Erythroblast (primary cell): ENCODE measurements at regions not wholly inside any gene's neighbourhood (a gene's known extent, or its start where the extent isn't known, plus 50 kb on each side); places are given as distances from the start of the nearest gene placed in this dataset.
A peak's percentile ranks its signal among the peaks of the same experiment; 100 is the strongest.

Experiments
- DNase-seq, 2 experiments: peaks; one replicate each; lab custom pipeline; 2025; lab: John Stamatoyannopoulos, UW
- GATA1 ChIP-seq: IDR thresholded peaks from 2 replicates; pipeline ENCODE4 v1.6.1; 2011; ENCODE audit warnings: low read depth, mild to moderate bottlenecking, control low read depth, low read length, moderate library complexity
- POLR2A ChIP-seq: IDR thresholded peaks from 2 replicates; pipeline ENCODE4 v1.6.1; 2011; ENCODE audit warnings: mild to moderate bottlenecking, low read length

DNA sequence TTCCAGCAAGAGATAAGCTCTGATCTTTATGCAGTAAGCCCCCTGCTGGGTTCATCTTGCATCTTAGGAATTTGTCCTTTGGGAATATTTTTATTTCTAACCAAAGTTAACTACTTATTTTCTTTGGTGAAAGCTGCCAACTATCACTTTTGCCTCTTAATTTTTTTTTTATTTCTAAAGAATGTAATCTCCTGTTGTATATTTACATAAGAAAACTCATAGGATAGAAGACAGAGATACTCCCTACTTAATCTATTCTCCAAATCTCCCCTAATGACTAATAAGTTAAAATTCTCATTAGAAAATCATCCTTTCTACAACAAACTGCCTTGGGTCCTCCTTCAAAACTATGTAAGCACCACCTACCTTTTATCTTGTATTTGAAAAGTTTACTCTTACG lies 612.2 kb upstream of the SLC39A10 start:
- TF ChIP-seq POLR2A (no peak), GATA1 (no peak)

DNA sequence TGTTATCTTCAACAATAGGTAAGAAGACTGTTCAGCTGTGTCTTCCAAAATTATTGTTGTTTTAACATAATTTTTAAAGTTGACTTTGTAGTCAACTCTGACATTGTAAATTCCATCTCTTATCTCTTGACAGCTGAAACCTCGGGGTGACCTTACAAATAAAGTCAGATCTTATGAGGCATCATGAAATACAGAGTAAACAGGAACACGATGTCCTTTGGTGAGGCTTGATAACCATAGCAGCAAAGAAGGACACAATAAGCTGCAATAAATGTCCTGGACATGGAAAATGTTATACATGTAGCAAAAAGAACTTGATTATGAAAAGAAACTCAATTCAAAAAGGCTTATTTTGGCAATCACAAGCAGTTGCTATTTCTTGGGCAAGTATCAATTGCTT lies 618.9 kb upstream of the SLC39A10 start:
- DNase-seq, result no peak
- TF ChIP-seq POLR2A (no peak), GATA1 (no peak)

More for the DNA sequence above, 612.2 kb upstream of the SLC39A10 start:
- DNase-seq, result no peak

DNA sequence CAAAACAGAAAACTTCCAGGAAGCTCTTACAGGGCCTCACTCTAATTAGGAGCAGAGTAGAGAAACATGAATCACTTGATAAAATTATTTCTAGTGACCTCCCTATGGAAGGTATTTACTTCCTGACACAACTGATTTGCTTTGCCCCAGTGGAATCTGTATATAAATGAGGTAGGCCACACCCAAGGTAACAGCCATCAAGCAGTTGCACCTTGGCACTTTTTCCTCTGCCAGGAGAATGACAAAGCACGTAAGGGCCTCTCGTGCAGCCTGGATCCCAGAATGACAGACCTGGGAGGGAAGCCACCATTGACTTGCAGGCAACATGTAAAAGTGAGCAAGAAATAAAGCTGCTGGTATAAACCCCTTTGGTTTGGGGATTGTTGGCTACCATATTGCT lies 620.0 kb upstream of the SLC39A10 start:
- no peak for DNase-seq
- TF ChIP-seq GATA1 (no peak), POLR2A (no peak)

DNA sequence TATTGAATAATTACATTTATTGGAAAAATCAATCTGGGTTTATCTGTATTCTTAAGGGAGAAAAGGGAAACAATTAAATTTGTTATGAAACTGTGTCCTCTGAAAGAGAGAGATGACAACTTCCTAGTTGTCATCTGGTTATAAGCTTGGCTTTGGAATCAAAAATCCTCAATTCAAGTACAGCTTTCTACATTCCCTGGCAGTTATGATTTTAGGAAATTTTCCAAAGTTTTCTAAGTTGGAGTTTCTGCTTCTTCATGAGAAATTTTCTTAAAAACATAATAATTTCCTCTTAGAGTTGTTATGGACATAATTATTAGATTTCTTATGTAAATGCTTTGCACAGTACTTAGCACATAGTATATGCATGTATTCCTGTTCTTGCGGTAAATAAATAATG lies 625.6 kb upstream of the SLC39A10 start:
- DNase-seq, result no peak
- TF ChIP-seq GATA1 (no peak), POLR2A (no peak)

DNA sequence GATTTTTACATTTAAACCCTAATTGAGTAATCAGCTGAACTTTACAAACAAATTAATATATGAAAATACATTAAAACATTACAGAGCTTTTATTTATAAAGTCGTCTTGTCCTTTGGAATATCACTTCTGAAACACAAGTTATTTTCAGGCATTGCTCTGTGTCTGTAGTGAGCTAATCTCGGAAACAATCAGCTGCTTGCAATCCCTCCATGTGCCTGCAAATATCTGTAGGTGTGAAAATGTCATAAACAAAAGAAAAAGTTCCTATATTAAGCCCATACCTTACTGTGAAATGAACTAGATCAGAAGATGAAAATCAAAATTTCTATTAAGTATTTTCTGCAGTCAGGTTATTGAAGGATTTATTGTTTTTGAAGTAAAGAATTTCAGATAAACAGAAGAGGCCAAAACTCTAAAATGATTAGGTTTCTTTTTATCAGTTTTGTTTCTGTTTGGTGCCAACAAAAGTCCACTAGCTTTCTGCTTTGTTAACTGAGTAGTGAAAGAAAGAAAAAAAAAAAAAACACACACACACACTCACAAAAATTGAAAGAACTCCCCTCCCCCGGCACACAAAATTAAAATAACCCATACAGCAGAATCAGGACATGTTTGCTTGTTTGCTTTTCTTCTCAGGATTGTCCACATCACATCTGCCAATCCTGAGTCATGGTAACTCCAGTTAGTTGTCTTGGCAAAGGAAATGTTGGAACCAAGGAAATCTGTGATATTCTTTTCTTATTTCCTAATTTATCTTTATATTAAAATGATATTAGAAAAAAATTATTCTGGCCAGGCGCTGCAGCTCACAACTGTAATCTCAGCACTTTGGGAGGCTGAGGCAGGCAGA lies 627.0 kb upstream of the SLC39A10 start:
- TF ChIP-seq POLR2A (no peak), GATA1 (no peak)
- no peak for DNase-seq

DNA sequence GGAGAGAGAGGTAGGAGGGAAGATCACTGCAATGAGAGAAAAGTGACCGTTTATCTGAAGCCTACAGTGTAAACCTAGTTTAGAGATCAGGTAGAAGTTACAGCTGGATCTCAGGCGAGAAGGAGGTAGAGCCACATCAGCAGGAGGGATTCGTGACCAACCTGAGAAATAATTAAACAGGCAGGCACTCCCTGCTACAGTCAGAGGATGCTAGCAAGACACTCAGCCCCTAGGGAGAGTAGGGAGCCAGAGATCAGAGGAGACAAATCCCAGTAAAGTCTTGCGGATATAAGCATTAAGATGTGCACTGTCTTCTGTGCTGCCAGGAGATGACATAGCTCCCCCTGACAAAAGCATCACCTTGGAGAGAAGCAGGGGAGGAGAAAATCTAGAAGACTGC lies 629.1 kb upstream of the SLC39A10 start:
- TF ChIP-seq GATA1, result no peak
- no peak for TF ChIP-seq POLR2A
- DNase-seq, result no peak

DNA sequence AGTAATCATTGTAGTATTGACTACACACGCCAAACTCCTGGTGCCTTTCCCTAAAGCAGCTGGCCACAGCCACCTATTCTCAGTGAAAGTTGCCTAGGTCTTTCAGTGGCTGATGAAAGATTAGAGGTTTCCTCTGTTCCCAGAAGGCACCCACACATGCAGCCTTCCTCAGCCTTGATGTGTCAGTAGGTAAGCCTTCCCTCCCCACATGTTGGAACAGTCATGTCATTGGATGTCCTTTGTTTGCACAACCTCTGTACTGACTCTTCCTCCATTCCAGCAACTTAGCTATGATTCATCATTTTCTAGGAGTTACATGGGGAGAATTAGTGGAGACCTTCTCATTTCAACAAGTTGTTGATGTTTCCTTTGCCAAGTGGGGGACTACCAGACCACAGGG lies 630.8 kb upstream of the SLC39A10 start:
- TF ChIP-seq GATA1, result no peak
- TF ChIP-seq POLR2A, result no peak
- no peak for DNase-seq

DNA sequence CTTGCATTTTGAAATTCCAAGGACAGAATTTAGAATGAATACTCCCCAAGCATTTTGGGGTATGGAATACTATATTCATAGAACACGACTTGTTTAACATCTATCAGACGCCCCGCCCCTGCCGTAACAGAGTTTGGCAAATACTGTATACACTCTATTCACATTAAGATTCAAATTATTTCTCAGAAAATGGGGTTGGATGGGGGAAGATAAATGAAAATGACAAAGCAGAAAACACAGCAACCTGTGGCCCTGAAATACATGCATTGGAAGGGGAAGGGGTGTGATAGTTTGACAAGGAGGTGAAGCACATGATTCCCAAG lies 634.6 kb upstream of the SLC39A10 start:
- no peak for TF ChIP-seq POLR2A
- TF ChIP-seq GATA1, result no peak
- DNase-seq, result no peak

DNA sequence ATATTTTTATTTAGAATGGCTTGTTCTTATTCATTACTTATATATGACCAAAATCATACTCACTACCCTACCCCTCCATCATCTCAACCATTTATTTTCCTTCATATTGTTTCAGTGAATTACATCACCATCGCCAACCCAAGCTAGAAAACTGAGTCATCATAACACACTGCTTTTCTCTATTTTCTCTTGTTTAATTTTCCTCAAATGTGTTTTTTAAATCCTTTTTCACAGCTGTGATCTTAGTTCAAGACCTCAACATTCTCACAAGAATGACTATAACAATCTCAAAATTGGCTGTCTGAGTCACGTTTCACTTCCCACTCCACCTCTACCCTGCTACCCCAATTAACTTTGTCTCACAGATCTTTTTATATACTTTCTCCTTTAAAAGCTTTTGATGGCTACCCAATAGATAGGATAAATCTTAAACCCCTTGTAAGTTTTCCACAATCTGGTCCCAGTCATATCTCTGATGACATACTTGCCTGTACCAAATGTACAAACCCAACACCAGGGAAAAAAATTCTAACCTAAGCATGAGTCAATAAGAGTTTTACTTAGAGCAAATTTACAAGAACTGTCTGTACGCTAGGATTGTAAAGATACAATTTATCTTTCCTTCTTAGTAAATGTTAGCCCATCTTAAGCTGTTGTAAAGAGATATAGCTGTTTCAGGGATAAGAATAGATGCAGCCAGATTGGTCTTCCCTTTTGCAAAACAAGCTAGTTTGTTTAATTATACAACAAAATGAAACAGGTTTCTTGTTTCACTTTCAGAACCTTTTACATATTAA lies 635.1 kb upstream of the SLC39A10 start:
- peak in 1 of 2 experiments; percentile 9 for DNase-seq
- TF ChIP-seq GATA1, result no peak
- TF ChIP-seq POLR2A, result no peak

DNA sequence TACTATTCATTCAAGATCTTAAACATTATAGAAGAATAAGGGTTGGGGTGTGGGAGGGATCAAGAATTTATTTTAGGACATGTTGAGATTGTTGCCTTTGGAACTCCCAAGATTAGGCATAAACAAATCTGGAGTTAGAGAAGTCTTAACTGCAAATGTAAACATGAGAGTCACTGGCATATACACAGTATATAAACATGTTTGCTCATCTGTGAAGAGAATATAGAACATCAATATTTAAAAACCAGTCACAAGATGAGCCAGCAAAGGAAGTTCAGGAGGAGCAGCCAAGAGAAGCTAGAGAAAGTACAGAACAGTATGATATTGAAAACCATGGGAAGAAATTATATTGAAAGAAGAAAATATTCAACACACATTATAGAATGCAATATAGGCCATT lies 638.6 kb upstream of the SLC39A10 start:
- TF ChIP-seq POLR2A, result no peak
- no peak for DNase-seq

DNA sequence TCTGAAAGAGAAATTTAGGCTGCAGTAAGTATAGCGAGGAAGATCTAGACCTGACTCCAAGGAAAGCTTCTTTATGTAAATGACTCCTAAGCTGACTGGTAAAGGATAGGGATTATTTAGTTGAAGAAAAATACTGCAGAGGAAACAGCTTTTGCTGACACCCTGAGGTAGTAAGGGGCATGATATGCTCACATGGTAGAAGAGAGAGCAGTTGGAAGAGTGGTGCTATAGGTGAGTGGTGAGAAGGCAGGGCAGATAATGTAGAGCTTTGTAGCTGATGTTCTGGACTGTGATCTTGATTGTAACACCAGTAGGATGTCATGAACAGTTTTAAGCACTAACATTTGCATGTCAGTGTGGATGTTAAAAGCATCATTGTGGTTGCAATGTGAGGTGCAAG lies 639.1 kb upstream of the SLC39A10 start:
- TF ChIP-seq GATA1 (no peak), POLR2A (no peak)
- DNase-seq, result no peak

DNA sequence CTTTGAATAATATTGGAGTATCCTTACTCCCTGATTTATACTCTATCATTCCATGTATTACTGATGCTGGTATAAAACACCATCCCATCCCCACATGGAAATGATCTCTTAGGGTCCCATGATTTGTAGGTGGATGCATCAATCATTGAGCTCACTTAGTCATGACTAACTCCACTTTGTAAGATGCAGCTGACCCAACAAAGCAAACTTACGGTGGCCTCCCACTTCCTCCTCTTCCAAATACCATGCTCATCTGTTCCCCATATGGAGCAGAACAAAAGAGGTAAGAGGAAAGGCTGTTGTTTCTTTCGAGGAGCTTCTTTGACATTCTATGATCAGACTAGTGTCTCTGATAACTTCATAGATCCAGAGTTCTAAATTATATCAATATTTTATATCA lies 640.2 kb upstream of the SLC39A10 start:
- DNase-seq, result no peak
- TF ChIP-seq POLR2A (no peak), GATA1 (no peak)

DNA sequence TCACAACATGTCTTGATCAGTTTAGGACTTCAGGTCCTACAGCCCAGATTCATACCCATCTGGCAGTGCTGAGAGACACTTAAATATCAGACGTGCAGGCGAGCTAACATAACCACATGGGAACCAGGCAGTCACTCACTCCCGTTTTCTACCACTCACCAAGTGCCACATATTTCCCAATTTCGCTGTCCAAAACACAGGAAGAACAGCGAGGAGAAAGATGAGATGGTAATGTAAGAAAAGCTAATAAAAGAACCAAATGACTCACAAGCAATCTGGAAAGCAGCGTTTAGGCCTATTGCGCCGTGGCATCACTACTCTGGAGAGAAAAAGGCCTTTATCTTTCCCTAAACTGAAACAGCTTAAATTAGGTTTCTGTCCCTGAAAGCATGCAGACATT lies 647.8 kb upstream of the SLC39A10 start:
- no peak for DNase-seq
- no peak for TF ChIP-seq POLR2A
- no peak for TF ChIP-seq GATA1

DNA sequence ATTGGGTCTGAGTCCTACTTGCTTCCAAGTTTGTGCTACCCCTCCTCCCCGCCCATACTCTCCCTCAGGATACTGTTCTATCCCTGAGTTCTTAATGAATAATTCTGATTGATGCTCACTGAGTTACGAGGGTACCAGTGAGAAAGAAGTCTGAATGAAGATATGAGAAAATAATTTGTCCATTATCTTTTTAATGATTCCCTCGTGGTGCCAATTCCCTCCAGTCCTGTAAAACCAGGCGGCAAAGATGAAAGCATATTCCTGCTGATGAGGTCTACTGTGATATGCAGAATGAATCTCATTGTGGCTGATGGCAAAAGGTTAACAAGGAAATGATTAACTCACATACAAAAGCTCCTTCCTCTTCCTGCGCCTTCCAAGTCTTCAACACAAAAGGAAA lies 650.2 kb upstream of the SLC39A10 start:
- no peak for DNase-seq
- TF ChIP-seq GATA1 (no peak), POLR2A (no peak)

DNA sequence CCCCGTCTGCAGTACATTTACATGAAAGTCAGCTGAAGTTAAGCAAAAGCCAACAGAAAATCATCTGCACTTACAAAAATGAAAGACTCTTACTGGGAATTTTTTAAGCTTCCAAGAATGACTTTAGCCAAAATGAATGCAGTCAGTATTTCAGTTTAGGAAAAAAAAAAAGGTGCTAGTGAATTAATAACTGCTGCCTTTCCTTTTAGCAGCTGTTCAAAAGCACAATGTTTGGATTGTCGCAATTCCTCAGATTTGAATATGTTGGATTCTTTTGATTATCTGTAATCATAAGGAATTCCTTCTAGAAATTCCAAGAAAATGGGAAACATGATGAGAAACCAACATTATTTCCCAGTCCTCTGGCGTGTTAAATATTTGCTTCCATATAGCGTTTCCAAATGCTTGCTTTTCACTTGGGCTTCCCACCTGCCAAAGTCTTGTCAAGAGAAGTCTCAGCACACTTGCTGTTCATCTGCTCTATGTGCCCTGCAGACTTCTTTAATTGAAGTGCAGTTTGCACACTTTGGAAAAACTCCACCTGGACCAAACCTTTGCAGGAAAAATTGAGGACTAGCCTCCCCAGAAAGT lies 653.0 kb upstream of the SLC39A10 start:
- no peak for TF ChIP-seq GATA1
- no peak for TF ChIP-seq POLR2A
- no peak for DNase-seq

DNA sequence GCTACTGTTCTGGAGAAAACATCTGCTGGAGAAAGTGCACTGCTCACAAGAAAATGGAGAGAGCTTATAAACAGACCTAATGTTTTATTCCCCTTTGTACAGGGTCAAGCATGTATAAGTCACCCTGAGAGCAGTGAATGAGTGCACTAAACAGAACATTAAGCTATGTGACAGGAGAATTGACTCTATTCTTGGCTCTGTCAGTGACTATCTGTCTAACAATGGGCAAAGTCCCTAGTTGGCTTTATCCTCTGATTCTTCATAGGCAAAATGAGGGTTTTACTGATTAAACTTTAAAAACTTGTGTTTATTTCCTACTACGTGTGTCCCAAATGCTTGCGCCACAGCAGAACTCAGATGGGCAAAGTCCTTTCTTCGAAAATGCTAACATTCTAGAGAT lies 655.1 kb upstream of the SLC39A10 start:
- DNase-seq, result no peak
- TF ChIP-seq POLR2A (no peak), GATA1 (no peak)
